Ishikawa (cell line): ENCODE measurements at regions not wholly inside any gene's neighbourhood (a gene's known extent, or its start where the extent isn't known, plus 50 kb on each side); places are given as distances from the start of the nearest gene placed in this dataset.

ENCODE experiments used
- CEBPB ChIP-seq: IDR thresholded peaks from 2 replicates; pipeline ENCODE4 v1.6.1; 2012
- MAX ChIP-seq: IDR thresholded peaks from 2 replicates; pipeline ENCODE4 v1.6.1; 2012
- RAD21 ChIP-seq: IDR thresholded peaks from 2 replicates; pipeline ENCODE4 v1.6.1; 2012; ENCODE audit warnings: low read depth
- REST ChIP-seq: IDR thresholded peaks from 2 replicates; pipeline ENCODE4 v1.6.1; 2012; ENCODE audit warnings: low read depth, mild to moderate bottlenecking
- TCF12 ChIP-seq: IDR thresholded peaks from 2 replicates; pipeline ENCODE4 v1.6.1; 2012; ENCODE audit warnings: low read depth
- TEAD4 ChIP-seq: IDR thresholded peaks from 2 replicates; pipeline ENCODE4 v1.6.1; 2012
- YY1 ChIP-seq: IDR thresholded peaks from 2 replicates; pipeline ENCODE4 v1.6.1; 2012; ENCODE audit warnings: low read depth

GRCh38 chr3:178072391-178073305 is 463.6 kb upstream of the KCNMB2 start:
- TF ChIP-seq MAX: no peak
- TF ChIP-seq RAD21: no peak
- TF ChIP-seq CEBPB: no peak
- TF ChIP-seq YY1: no peak
- TF ChIP-seq TEAD4: no peak
- TF ChIP-seq REST: no peak
- no peak for TF ChIP-seq TCF12
